K562 (cell line): ENCODE measurements at regions not wholly inside any gene's neighbourhood (a gene's known extent, or its start where the extent isn't known, plus 50 kb on each side); places are given as distances from the start of the nearest gene placed in this dataset.

Source experiments
- CHD2 ChIP-seq: IDR thresholded peaks from 2 replicates; pipeline ENCODE4 v1.6.1; 2011; ENCODE audit warnings: low read depth, low read length
- MYNN ChIP-seq, 2 experiments: sonication (generic); formaldehyde crosslinking in 1 of 2; IDR thresholded peaks; 2 replicates each; pipeline versions ENCODE4 v1.5.0 to v1.6.1; 2016 to 2020; ENCODE audit warnings: antibody characterized with exemption in 1 of 2, missing genetic modification reagents in 1 of 2
- POLR2A ChIP-seq: fragments of 450-650 bp; conservative IDR thresholded peaks from 2 replicates; pipeline ENCODE4 v1.6.1; 2016
- POLR2AphosphoS2 ChIP-seq: IDR thresholded peaks from 2 replicates; pipeline ENCODE4 v1.6.1; 2012; ENCODE audit warnings: low read length, improper control_type of control experiment
- ZBTB17 ChIP-seq: fragments of 450-650 bp; formaldehyde crosslinking; IDR thresholded peaks from 2 replicates; pipeline ENCODE4 v1.4.0; 2020; ENCODE audit warnings: mild to moderate bottlenecking
- ZNF121 ChIP-seq: sonication (generic); formaldehyde crosslinking; conservative IDR thresholded peaks from 2 replicates; pipeline ENCODE4 v1.8.0; 2022; ENCODE audit warnings: missing genetic modification reagents
- TF ChIP-seq, protein P1 (sequence below), 3 experiments: IDR thresholded peaks in 2 of 3; conservative IDR thresholded peaks in 1 of 3; 2 replicates each; pipeline ENCODE4 v1.5.1; 2011 to 2012; ENCODE audit warnings: low read length in 3 of 3, mild to moderate bottlenecking in 3 of 3, control low read depth in 2 of 3, improper control_type of control experiment in 1 of 3, inconsistent platforms in 1 of 3, low read depth in 1 of 3, mixed read lengths in 1 of 3, moderate library complexity in 1 of 3; ENCODE audit not compliant: insufficient read depth in 2 of 3
- TF ChIP-seq, protein P2 (sequence below): conservative IDR thresholded peaks from 2 replicates; pipeline ENCODE4 v1.6.1; 2011; ENCODE audit warnings: low read depth, mild to moderate bottlenecking, low read length; ENCODE audit not compliant: control insufficient read depth
- TF ChIP-seq, protein P3 (sequence below): sonication (generic); formaldehyde crosslinking; IDR thresholded peaks from 2 replicates; pipeline ENCODE4 v1.8.1; 2022; ENCODE audit warnings: missing genetic modification reagents

DNA sequence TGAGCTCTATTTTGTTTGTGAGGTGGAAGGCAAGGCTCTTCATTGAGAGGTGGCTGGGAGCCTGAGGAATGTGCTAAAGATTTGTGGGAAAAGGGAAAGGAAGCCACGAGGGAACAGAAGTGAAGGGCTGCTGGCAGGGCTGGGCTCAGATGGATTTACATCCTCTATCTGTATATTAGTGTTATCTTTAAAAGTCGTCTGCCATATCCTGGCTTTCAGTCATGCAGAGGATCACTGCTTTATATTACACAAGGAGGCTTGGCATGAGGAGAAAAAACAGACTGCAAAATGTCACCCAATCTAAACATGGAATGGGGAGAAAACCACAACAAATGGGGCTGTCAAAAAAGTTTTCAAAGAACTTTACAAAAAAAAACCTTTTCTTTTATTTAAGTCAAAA lies 434.4 kb downstream of the HRH4 start:
- TF ChIP-seq, protein P1, sequence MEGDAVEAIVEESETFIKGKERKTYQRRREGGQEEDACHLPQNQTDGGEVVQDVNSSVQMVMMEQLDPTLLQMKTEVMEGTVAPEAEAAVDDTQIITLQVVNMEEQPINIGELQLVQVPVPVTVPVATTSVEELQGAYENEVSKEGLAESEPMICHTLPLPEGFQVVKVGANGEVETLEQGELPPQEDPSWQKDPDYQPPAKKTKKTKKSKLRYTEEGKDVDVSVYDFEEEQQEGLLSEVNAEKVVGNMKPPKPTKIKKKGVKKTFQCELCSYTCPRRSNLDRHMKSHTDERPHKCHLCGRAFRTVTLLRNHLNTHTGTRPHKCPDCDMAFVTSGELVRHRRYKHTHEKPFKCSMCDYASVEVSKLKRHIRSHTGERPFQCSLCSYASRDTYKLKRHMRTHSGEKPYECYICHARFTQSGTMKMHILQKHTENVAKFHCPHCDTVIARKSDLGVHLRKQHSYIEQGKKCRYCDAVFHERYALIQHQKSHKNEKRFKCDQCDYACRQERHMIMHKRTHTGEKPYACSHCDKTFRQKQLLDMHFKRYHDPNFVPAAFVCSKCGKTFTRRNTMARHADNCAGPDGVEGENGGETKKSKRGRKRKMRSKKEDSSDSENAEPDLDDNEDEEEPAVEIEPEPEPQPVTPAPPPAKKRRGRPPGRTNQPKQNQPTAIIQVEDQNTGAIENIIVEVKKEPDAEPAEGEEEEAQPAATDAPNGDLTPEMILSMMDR (IDR thresholded peaks at IDR 0.05 in 2 of 3, conservative IDR thresholded peaks at IDR 0.05 in 1 of 3; ENCODE audit: insufficient read depth in 2 of 3, low read depth in 1 of 3, low read length in 3 of 3), result no peak
- no peak for TF ChIP-seq ZBTB17 (CRISPR knock-in tag)
- TF ChIP-seq ZNF121 (CRISPR knock-in tag), result no peak
- no peak for TF ChIP-seq POLR2A
- no peak for TF ChIP-seq MYNN (IDR thresholded peaks at IDR 0.05)
- no peak for TF ChIP-seq MYNN (CRISPR knock-in tag; IDR thresholded peaks at IDR 0.05)
- TF ChIP-seq, protein P2, sequence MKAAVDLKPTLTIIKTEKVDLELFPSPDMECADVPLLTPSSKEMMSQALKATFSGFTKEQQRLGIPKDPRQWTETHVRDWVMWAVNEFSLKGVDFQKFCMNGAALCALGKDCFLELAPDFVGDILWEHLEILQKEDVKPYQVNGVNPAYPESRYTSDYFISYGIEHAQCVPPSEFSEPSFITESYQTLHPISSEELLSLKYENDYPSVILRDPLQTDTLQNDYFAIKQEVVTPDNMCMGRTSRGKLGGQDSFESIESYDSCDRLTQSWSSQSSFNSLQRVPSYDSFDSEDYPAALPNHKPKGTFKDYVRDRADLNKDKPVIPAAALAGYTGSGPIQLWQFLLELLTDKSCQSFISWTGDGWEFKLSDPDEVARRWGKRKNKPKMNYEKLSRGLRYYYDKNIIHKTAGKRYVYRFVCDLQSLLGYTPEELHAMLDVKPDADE, result no peak
- no peak for TF ChIP-seq POLR2AphosphoS2
- TF ChIP-seq, protein P3, sequence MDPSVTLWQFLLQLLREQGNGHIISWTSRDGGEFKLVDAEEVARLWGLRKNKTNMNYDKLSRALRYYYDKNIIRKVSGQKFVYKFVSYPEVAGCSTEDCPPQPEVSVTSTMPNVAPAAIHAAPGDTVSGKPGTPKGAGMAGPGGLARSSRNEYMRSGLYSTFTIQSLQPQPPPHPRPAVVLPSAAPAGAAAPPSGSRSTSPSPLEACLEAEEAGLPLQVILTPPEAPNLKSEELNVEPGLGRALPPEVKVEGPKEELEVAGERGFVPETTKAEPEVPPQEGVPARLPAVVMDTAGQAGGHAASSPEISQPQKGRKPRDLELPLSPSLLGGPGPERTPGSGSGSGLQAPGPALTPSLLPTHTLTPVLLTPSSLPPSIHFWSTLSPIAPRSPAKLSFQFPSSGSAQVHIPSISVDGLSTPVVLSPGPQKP (CRISPR knock-in tag), result no peak
- no peak for TF ChIP-seq CHD2
